Lower leg skin (tissue), 4 donors: ENCODE measurements at regions not wholly inside any gene's neighbourhood (a gene's known extent, or its start where the extent isn't known, plus 50 kb on each side); places are given as distances from the start of the nearest gene placed in this dataset.

Source experiments
- DNase-seq, 2 donors: peaks; one replicate each; pipeline ENCODE4 v3.0.0-alpha.2; 2019; ENCODE audit warnings: low spot score in 2 of 2
- H3K4me3 ChIP-seq: fragments of 200-600 bp; sonication (generic); 2 replicates; pipeline ENCODE4 v1.5.1; 2017; ENCODE audit warnings: mild to moderate bottlenecking, low read depth; ENCODE audit not compliant: poor library complexity, severe bottlenecking
- CTCF ChIP-seq, 3 donors: fragments of 450-650 bp; IDR thresholded peaks; one replicate each; pipeline ENCODE4 v1.5.1; 2016; ENCODE audit warnings: antibody characterized with exemption in 3 of 3, mild to moderate bottlenecking in 3 of 3, moderate library complexity in 2 of 3
- POLR2A ChIP-seq, 2 donors: fragments of 450-650 bp; IDR thresholded peaks; one replicate each; pipeline ENCODE4 v1.6.1; 2016 to 2017; ENCODE audit warnings: antibody characterized with exemption in 2 of 2, mild to moderate bottlenecking in 1 of 2, moderate library complexity in 1 of 2
- WGBS, 2 donors: methylation state at CpG; one replicate each; pipeline ENCODE4 v1.1.5; 2018; 5-methylcytosine and 5-hydroxymethylcytosine counted together
- intact Hi-C: fragments of 100-400 bp; cut with DNase I; formaldehyde crosslinking; loops from one replicate; pipeline ENCODE4 v1.15.0; 2023; ENCODE audit warnings: low total_unique reads

DNA sequence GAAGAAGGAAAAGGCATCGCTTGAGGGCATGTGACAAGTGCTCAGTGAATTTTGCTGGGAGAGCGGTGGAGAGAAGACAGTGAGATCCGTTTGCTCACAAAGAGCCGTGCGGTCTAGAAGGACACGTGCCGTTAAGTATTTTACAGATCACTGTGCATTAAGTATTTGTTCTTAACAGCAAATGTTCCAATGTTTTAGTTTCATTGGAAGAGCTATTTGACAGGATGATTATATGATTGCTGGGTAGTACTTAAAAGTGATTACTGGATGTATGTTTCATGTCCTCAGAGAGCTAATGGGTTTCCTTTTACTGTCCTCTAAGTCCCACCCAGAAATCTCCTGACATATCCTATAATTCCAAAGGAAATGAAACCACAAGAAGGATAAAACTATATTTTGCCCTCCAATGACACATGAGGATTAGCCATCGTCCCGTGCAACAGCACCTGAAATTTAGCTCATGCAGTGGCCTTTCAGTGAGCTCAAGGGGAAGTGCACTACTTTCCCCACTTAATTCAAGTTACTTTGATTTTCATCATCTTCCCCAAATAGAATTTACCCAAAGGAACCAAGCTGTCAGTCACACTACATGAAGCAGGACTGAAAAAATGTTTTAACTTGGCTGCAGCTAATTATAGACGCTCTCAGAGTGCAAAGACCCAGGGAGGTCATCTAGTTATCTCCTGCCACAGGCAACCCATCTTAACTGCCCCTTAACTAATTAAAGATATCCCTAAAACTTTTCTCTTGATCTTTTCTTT, 80.3 kb downstream of the KLF6 start:
- DNase-seq: no peak
- intact Hi-C loops: no loop called here
- no peak overlapping the region for H3K4me3 ChIP-seq
- TF ChIP-seq POLR2A (IDR thresholded peaks at IDR 0.05) (no peak), CTCF (IDR thresholded peaks at IDR 0.05) (no peak)
- 87 to 88% methylated on average over 10 of the region's 10 CpGs for WGBS, 2 donors

GRCh38 chr10:3702569-3702968, 82.4 kb downstream of the KLF6 start:
- intact Hi-C loops: no loop called here
- no peak overlapping the region for H3K4me3 ChIP-seq
- TF ChIP-seq CTCF (IDR thresholded peaks at IDR 0.05): no peak
- TF ChIP-seq POLR2A (IDR thresholded peaks at IDR 0.05): no peak
- no peak for DNase-seq
- WGBS, 2 donors: 84 to 89% methylated on average over 1 of the region's 1 CpG

GRCh38 chr10:3702056-3702546, 82.9 kb downstream of the KLF6 start:
- no peak for TF ChIP-seq CTCF (IDR thresholded peaks at IDR 0.05)
- no peak for TF ChIP-seq POLR2A (IDR thresholded peaks at IDR 0.05)
- no peak overlapping the region for H3K4me3 ChIP-seq
- intact Hi-C loops: no loop called here
- no peak for DNase-seq
- WGBS, 2 donors: 84 to 90% methylated on average over 11 of the region's 11 CpGs

- 97 to 100% methylated on average over 1 of the region's 1 CpG for WGBS, 2 donors
- no peak for DNase-seq
- TF ChIP-seq CTCF (IDR thresholded peaks at IDR 0.05) (no peak), POLR2A (IDR thresholded peaks at IDR 0.05) (no peak)
- intact Hi-C loops: no loop called here
- no peak overlapping the region for H3K4me3 ChIP-seq
Measured at GRCh38 chr10:3701491-3701890, 83.5 kb downstream of the KLF6 start.

- DNase-seq: no peak
- intact Hi-C loops: no loop called here
- TF ChIP-seq POLR2A (IDR thresholded peaks at IDR 0.05) (no peak), CTCF (IDR thresholded peaks at IDR 0.05) (no peak)
- H3K4me3 ChIP-seq: no peak overlapping the region
- WGBS, 2 donors: 56 to 60% methylated on average over 3 of the region's 3 CpGs
Measured at GRCh38 chr10:3700531-3701076, 84.4 kb downstream of the KLF6 start.
